Stimulated activated naive CD4-positive, alpha-beta T cell treated with Interleukin-2 at 50 U/mL for 16 hours (primary cell): ENCODE measurements at regions not wholly inside any gene's neighbourhood (a gene's known extent, or its start where the extent isn't known, plus 50 kb on each side); places are given as distances from the start of the nearest gene placed in this dataset.

Experiments
- DNase-seq: peaks from one replicate; lab custom pipeline; 2025; lab: John Stamatoyannopoulos, UW

GRCh38 chr10:21021843-21022594 is 124.9 kb upstream of the NEBL start:
- DNase-seq: no peak

- no peak for DNase-seq
These were observed 124.1 kb upstream of the NEBL start for GRCh38 chr10:21021231-21021630.

GRCh38 chr10:21020545-21020944 is 123.4 kb upstream of the NEBL start:
- no peak for DNase-seq

- DNase-seq: no peak
These were observed 122.3 kb upstream of the NEBL start for GRCh38 chr10:21019436-21019835.

- no peak for DNase-seq
These were observed 118.7 kb upstream of the NEBL start for GRCh38 chr10:21015851-21016250.

- DNase-seq: no peak
These were observed 117.0 kb upstream of the NEBL start for GRCh38 chr10:21014141-21014540.

GRCh38 chr10:21011433-21012018 is 114.4 kb upstream of the NEBL start:
- no peak for DNase-seq

- DNase-seq: no peak
These were observed 113.5 kb upstream of the NEBL start for GRCh38 chr10:21010615-21011014.

- DNase-seq: no peak
These were observed 106.2 kb upstream of the NEBL start for GRCh38 chr10:21003240-21003822.

- no peak for DNase-seq
These were observed 105.2 kb upstream of the NEBL start for GRCh38 chr10:21002091-21002878.

- DNase-seq: no peak
These were observed 102.6 kb upstream of the NEBL start for GRCh38 chr10:20999699-21000098.

- no peak for DNase-seq
These were observed 100.9 kb upstream of the NEBL start for GRCh38 chr10:20998036-20998435.

- DNase-seq: no peak
These were observed 98.2 kb upstream of the NEBL start for GRCh38 chr10:20995123-20995987.

GRCh38 chr10:20993830-20994527 is 96.9 kb upstream of the NEBL start:
- no peak for DNase-seq

GRCh38 chr10:20993389-20993788 is 96.3 kb upstream of the NEBL start:
- DNase-seq: no peak

GRCh38 chr10:20991526-20991925 is 94.4 kb upstream of the NEBL start:
- no peak for DNase-seq

- DNase-seq: no peak
These were observed 93.5 kb upstream of the NEBL start for GRCh38 chr10:20990604-20991003.

GRCh38 chr10:20988357-20988983 is 91.4 kb upstream of the NEBL start:
- no peak for DNase-seq

GRCh38 chr10:20986049-20986448 is 88.9 kb upstream of the NEBL start:
- DNase-seq: no peak

- no peak for DNase-seq
These were observed 87.6 kb upstream of the NEBL start for GRCh38 chr10:20984662-20985061.
